ENCODE measurements at regions not wholly inside any gene's neighbourhood (a gene's known extent, or its start where the extent isn't known, plus 50 kb on each side); places are given as distances from the start of the nearest gene placed in this dataset.

DNA sequence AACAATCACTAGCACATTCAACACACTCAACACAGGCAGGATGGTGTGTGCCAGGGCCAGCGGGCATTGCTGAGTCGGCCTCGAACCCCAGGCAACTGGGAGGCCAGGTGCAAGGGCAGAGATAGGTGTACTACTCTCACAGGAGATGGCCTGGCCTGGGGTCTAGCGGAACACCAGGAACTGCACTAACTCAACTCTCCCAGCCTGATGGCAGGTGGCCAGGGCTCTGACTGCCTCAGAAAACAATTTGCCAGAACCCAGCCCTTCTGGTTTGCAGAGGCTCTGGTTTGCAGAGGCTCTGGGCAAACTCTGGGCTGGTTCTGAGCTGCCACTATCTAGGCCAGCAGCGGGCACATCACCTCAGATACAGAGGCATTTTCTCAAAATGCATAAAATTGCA is 229.2 kb upstream of the CHRNA7 start:
- no peaks in the 10 kb centered on the region for H3K36me3 ChIP-seq
- ATAC-seq (ENCODE audit: insufficient number of reproducible peaks, low FRiP score, low read depth) = no peak
- H3K4me3 ChIP-seq = no peak overlapping the region
- TF ChIP-seq CTCF (IDR thresholded peaks at IDR 0.05) = no peak
- no peak overlapping the region for H3K27ac ChIP-seq
- DNase-seq (ENCODE audit: low spot score) = no peak
- no peaks in the 10 kb centered on the region for H3K27me3 ChIP-seq (replicated peaks; ENCODE audit: insufficient read depth)
- no peaks in the 10 kb centered on the region for H3K9me3 ChIP-seq
- peaks cover 0 to 3% of the 10 kb centered on the region in 2 donors for H3K4me1 ChIP-seq (ENCODE audit: control insufficient read depth in 1 of 2, low read depth in 2 of 2)

- H3K4me1 ChIP-seq (ENCODE audit: control insufficient read depth in 1 of 2, low read depth in 2 of 2) = peaks cover 0 to 3% of the 10 kb centered on the region in 2 donors
- DNase-seq (ENCODE audit: low spot score) = no peak
- no peak for TF ChIP-seq CTCF (IDR thresholded peaks at IDR 0.05)
- H3K27ac ChIP-seq = no peak overlapping the region
- ATAC-seq (ENCODE audit: insufficient number of reproducible peaks, low FRiP score, low read depth) = no peak
- H3K27me3 ChIP-seq (replicated peaks; ENCODE audit: insufficient read depth) = no peaks in the 10 kb centered on the region
- H3K9me3 ChIP-seq = no peaks in the 10 kb centered on the region
- H3K4me3 ChIP-seq = no peak overlapping the region
- no peaks in the 10 kb centered on the region for H3K36me3 ChIP-seq
Observed at GRCh38 chr15:31802761-31803160, 227.6 kb upstream of the CHRNA7 start.

DNA sequence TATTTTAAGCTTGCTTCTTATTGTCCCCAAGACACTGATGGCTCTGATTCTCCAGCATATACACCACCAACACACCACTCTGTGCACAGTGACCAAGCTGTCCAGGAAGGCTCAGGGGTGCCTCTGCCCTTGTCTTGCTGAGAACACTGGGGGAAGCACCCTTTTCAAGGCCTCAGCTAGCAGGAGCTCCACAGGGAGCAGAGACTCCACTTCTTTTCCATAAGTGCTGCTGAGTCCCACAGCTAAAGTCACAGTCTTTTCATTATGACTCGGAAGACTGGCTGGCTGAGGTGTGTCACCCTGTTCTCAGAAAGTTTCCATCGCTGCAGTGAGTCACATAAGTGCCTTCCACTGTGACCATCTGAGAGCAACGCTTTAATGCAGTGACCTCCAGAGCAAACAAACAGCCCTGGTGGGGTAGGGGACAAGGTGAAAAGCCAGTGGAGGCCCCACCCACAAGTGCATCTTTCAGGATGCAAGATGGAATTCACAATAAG is 226.9 kb upstream of the CHRNA7 start:
- no peak for DNase-seq (ENCODE audit: low spot score)
- TF ChIP-seq CTCF (IDR thresholded peaks at IDR 0.05) = no peak
- no peak for ATAC-seq (ENCODE audit: insufficient number of reproducible peaks, low FRiP score, low read depth)
- Histone ChIP-seq H3K27ac (no peak overlapping the region), H3K4me3 (no peak overlapping the region), H3K27me3 (replicated peaks; ENCODE audit: insufficient read depth) (no peaks in the 10 kb centered on the region), H3K36me3 (no peaks in the 10 kb centered on the region), H3K9me3 (no peaks in the 10 kb centered on the region), H3K4me1 (ENCODE audit: control insufficient read depth in 1 of 2, low read depth in 2 of 2) (peaks cover 0 to 3% of the 10 kb centered on the region in 2 donors)

DNA sequence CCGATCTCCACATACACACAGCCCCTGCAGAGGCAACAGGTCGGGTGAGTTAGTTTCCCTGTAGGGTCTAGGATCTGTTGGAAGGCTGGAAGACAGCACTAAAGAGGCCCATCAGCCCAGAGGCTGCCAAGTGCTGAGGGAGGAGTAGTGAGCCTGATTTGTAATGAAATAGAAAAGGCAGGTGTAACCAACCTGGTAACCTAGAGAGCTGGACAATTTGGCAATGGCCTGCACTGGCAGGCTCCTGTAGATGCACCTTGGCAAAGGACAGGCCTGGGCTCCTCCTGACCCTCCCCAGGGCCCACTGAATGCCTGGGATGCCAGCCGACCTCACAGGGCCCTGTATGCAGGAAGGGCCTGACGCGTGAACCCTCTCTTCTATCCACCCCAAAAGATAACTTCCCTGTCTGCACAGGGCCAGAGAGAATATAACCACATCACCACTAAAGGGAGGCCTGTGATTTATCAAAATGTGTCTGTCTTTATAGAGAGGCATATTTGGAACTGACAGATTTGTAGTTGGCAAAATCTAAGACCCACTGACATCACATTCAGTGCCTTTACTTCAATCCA is 225.1 kb upstream of the CHRNA7 start:
- Histone ChIP-seq H3K36me3 (no peaks in the 10 kb centered on the region), H3K4me3 (no peak overlapping the region), H3K27me3 (replicated peaks; ENCODE audit: insufficient read depth) (no peaks in the 10 kb centered on the region), H3K4me1 (ENCODE audit: control insufficient read depth in 1 of 2, low read depth in 2 of 2) (peaks cover 0 to 3% of the 10 kb centered on the region in 2 donors), H3K27ac (no peak overlapping the region), H3K9me3 (no peaks in the 10 kb centered on the region)
- no peak for ATAC-seq (ENCODE audit: insufficient number of reproducible peaks, low FRiP score, low read depth)
- no peak for DNase-seq (ENCODE audit: low spot score)
- TF ChIP-seq CTCF (IDR thresholded peaks at IDR 0.05) = no peak

GRCh38 chr15:31806106-31806505 is 224.2 kb upstream of the CHRNA7 start:
- no peaks in the 10 kb centered on the region for H3K27me3 ChIP-seq (replicated peaks; ENCODE audit: insufficient read depth)
- no peak overlapping the region for H3K4me3 ChIP-seq
- ATAC-seq (ENCODE audit: insufficient number of reproducible peaks, low FRiP score, low read depth) = no peak

More at GRCh38 chr15:31806106-31806505, 224.2 kb upstream of the CHRNA7 start:
- Histone ChIP-seq H3K27ac (no peak overlapping the region), H3K9me3 (no peaks in the 10 kb centered on the region), H3K36me3 (no peaks in the 10 kb centered on the region), H3K4me1 (ENCODE audit: control insufficient read depth in 1 of 2, low read depth in 2 of 2) (peaks cover 0 to 2% of the 10 kb centered on the region in 2 donors)
- DNase-seq (ENCODE audit: low spot score) = no peak
- no peak for TF ChIP-seq CTCF (IDR thresholded peaks at IDR 0.05)
